H1 (cell line): ENCODE measurements at regions not wholly inside any gene's neighbourhood (a gene's known extent, or its start where the extent isn't known, plus 50 kb on each side); places are given as distances from the start of the nearest gene placed in this dataset.

Source experiments
- CTCF ChIA-PET: fragments of 300-600 bp; sonication (Branson Sonifier 250); formaldehyde crosslinking; loops from one replicate; lab custom pipeline; 2021; ENCODE audit not compliant: partially characterized antibody; lab: Charles Lee
- POLR2A ChIA-PET: fragments of 300-600 bp; sonication (Branson Sonifier 250); formaldehyde crosslinking; loops from one replicate; lab custom pipeline; 2021; ENCODE audit warnings: inconsistent platforms; ENCODE audit not compliant: partially characterized antibody; lab: Charles Lee
- DNase-seq, 2 experiments: peaks; one replicate each; pipeline versions ENCODE4 v3.0.0 to v3.0.0-alpha.2; 2010 to 2022; ENCODE audit warnings: low spot score in 2 of 2, low read depth in 1 of 2, mixed read lengths in 1 of 2
- FAIRE-seq: peaks from 2 replicates; lab custom pipeline; 2011; peaks lifted over from hg19 to GRCh38; lab: Jason Lieb, UNC
- H2AFZ ChIP-seq: 2 replicates; pipeline ENCODE4 v1.8.1; 2012; ENCODE audit warnings: low read length, inconsistent platforms
- H2AK5ac ChIP-seq: 2 replicates; pipeline ENCODE4 v1.6.1; 2013; ENCODE audit warnings: low read depth, low read length
- H2BK120ac ChIP-seq: replicated peaks from 2 replicates; pipeline ENCODE3; 2013; ENCODE audit warnings: low read depth, low read length, inconsistent platforms
- H2BK12ac ChIP-seq: 2 replicates; pipeline ENCODE4 v1.6.1; 2013; ENCODE audit warnings: low read depth, low read length
- H2BK15ac ChIP-seq: 2 replicates; pipeline ENCODE4 v1.6.1; 2013; ENCODE audit warnings: low read length
- H2BK20ac ChIP-seq: 2 replicates; pipeline ENCODE4 v1.6.1; 2013; ENCODE audit warnings: low read length
- H2BK5ac ChIP-seq: 2 replicates; pipeline ENCODE4 v1.6.1; 2013; ENCODE audit warnings: low read depth, low read length
- H3K14ac ChIP-seq: 2 replicates; pipeline ENCODE4 v1.6.1; 2013; ENCODE audit warnings: inconsistent platforms; ENCODE audit not compliant: insufficient read length
- H3K18ac ChIP-seq: 2 replicates; pipeline ENCODE4 v1.6.1; 2013; ENCODE audit warnings: low read length; ENCODE audit errors: extremely low read depth
- H3K23ac ChIP-seq: 2 replicates; pipeline ENCODE4 v1.6.1; 2013; ENCODE audit warnings: inconsistent platforms; ENCODE audit not compliant: insufficient read length
- H3K23me2 ChIP-seq: 2 replicates; pipeline ENCODE4 v1.6.1; 2013; ENCODE audit warnings: low read depth, low read length
- H3K27ac ChIP-seq: 2 replicates; pipeline ENCODE4 v1.6.1; 2011; ENCODE audit warnings: low read depth, low read length, inconsistent platforms
- H3K27me3 ChIP-seq, 4 experiments: replicated peaks in 1 of 4; 1 replicate in 1 of 4; 2 replicates in 3 of 4; pipeline versions ENCODE4 v1.6.1 to v1.8.1; 2011 to 2013; ENCODE audit warnings: low read length in 3 of 4, mild to moderate bottlenecking in 3 of 4, inconsistent platforms in 2 of 4, mixed read lengths in 2 of 4, moderate library complexity in 1 of 4; ENCODE audit not compliant: control insufficient read depth in 3 of 4, insufficient read depth in 3 of 4; ENCODE audit errors: extremely low read depth in 1 of 4
- H3K36me3 ChIP-seq, 4 experiments: 2 replicates each; pipeline versions ENCODE4 v1.6.1 to v1.8.1; 2011 to 2013; ENCODE audit warnings: mild to moderate bottlenecking in 4 of 4, low read length in 3 of 4, moderate library complexity in 2 of 4, control low read depth in 1 of 4, inconsistent platforms in 1 of 4; ENCODE audit not compliant: insufficient read depth in 4 of 4, control insufficient read depth in 2 of 4
- H3K4ac ChIP-seq: replicated peaks from 2 replicates; pipeline ENCODE3; 2013; ENCODE audit warnings: low read length, low read depth, mixed read lengths, inconsistent platforms; ENCODE audit not compliant: insufficient read length
- H3K4me1 ChIP-seq, 4 experiments: replicated peaks in 1 of 4; 1 replicate in 1 of 4; 2 replicates in 3 of 4; pipeline versions ENCODE4 v1.6.1 to v1.8.1; 2011 to 2013; ENCODE audit warnings: low read length in 3 of 4, inconsistent platforms in 2 of 4, mixed read lengths in 1 of 4; ENCODE audit not compliant: insufficient read depth in 4 of 4, control insufficient read depth in 3 of 4
- H3K4me2 ChIP-seq, 2 experiments: 2 replicates each; pipeline versions ENCODE4 v1.6.1 to v1.8.1; 2011 to 2013; ENCODE audit warnings: low read depth in 2 of 2, low read length in 2 of 2, control low read depth in 1 of 2, inconsistent platforms in 1 of 2, mild to moderate bottlenecking in 1 of 2; ENCODE audit not compliant: insufficient read depth in 1 of 2
- H3K4me3 ChIP-seq, 4 experiments: fragments of 200-600, 300-600 bp in 1 of 4; sonication (generic), shearing (Covaris generic), sonication (Bioruptor Twin) in 1 of 4; 2 replicates each; pipeline versions ENCODE4 v1.5.1 to v1.8.1; 2011 to 2016; ENCODE audit warnings: low read length in 4 of 4, low read depth in 3 of 4, control low read depth in 2 of 4, inconsistent platforms in 2 of 4, mild to moderate bottlenecking in 2 of 4, mixed read lengths in 1 of 4, moderate library complexity in 1 of 4; ENCODE audit not compliant: insufficient read depth in 2 of 4; ENCODE audit errors: extremely low read depth in 1 of 4
- H3K56ac ChIP-seq: replicated peaks from 2 replicates; pipeline ENCODE3; 2013; ENCODE audit warnings: low read depth, mild to moderate bottlenecking, mixed read lengths, low read length, inconsistent platforms; ENCODE audit not compliant: insufficient read length
- H3K79me1 ChIP-seq: 2 replicates; pipeline ENCODE4 v1.6.1; 2013; ENCODE audit warnings: low read depth, low read length, control low read depth
- H3K79me2 ChIP-seq, 2 experiments: 2 replicates each; pipeline versions ENCODE4 v1.6.1 to v1.8.1; 2012 to 2013; ENCODE audit warnings: low read length in 2 of 2, mild to moderate bottlenecking in 2 of 2, inconsistent platforms in 1 of 2; ENCODE audit not compliant: insufficient read depth in 2 of 2, control insufficient read depth in 1 of 2
- H3K9ac ChIP-seq, 4 experiments: replicated peaks in 1 of 4; 1 replicate in 1 of 4; 2 replicates in 3 of 4; pipeline versions ENCODE4 v1.6.1 to v1.8.1; 2011 to 2013; ENCODE audit warnings: low read depth in 3 of 4, low read length in 3 of 4, control low read depth in 2 of 4, mild to moderate bottlenecking in 2 of 4, moderate library complexity in 2 of 4, inconsistent platforms in 1 of 4; ENCODE audit errors: extremely low read depth in 1 of 4
- H3K9me3 ChIP-seq, 2 experiments: 2 replicates each; pipeline versions ENCODE4 v1.6.1 to v1.8.1; 2012 to 2013; ENCODE audit warnings: mild to moderate bottlenecking in 2 of 2, moderate library complexity in 2 of 2, control low read depth in 1 of 2, inconsistent platforms in 1 of 2, low read depth in 1 of 2, low read length in 1 of 2, mixed read lengths in 1 of 2; ENCODE audit not compliant: insufficient read depth in 2 of 2
- H4K20me1 ChIP-seq, 2 experiments: replicated peaks in 1 of 2; 2 replicates each; pipeline versions ENCODE3 to v1.8.1; 2011 to 2013; ENCODE audit warnings: inconsistent platforms in 2 of 2, low read length in 2 of 2, mild to moderate bottlenecking in 1 of 2; ENCODE audit not compliant: insufficient read depth in 2 of 2, control insufficient read depth in 1 of 2
- H4K5ac ChIP-seq: 2 replicates; pipeline ENCODE4 v1.6.1; 2013; ENCODE audit warnings: low read length, low read depth, mixed read lengths, inconsistent platforms; ENCODE audit not compliant: insufficient read length
- H4K8ac ChIP-seq: 2 replicates; pipeline ENCODE4 v1.8.0; 2013; ENCODE audit warnings: mild to moderate bottlenecking, moderate library complexity, low read length, inconsistent platforms; ENCODE audit not compliant: insufficient read depth; ENCODE audit errors: extremely low read depth
- H4K91ac ChIP-seq: replicated peaks from 2 replicates; pipeline ENCODE3; 2013; ENCODE audit warnings: low read length, mixed read lengths, inconsistent platforms; ENCODE audit not compliant: insufficient read length
- BACH1 ChIP-seq: IDR thresholded peaks from 2 replicates; pipeline ENCODE4 v1.6.1; 2012; ENCODE audit warnings: low read length, improper control_type of control experiment
- E2F6 ChIP-seq: IDR thresholded peaks from 2 replicates; pipeline ENCODE4 v1.6.1; 2012; ENCODE audit warnings: inconsistent platforms
- RAD21 ChIP-seq, 2 experiments: IDR thresholded peaks in 1 of 2; conservative IDR thresholded peaks in 1 of 2; 2 replicates each; pipeline ENCODE4 v1.6.1; 2011; ENCODE audit warnings: low read depth in 2 of 2, low read length in 2 of 2, improper control_type of control experiment in 1 of 2, inconsistent platforms in 1 of 2, mild to moderate bottlenecking in 1 of 2, moderate library complexity in 1 of 2
- SRF ChIP-seq: IDR thresholded peaks from 2 replicates; pipeline ENCODE4 v1.6.1; 2011; ENCODE audit warnings: mild to moderate bottlenecking, low read depth, low read length, moderate library complexity
- whole genome bisulfite sequencing, 2 experiments: shearing (Covaris generic) in 1 of 2; methylation state at CpG; one replicate each; pipeline versions ENCODE4 v1.1.6 to v1.1.7; 2013 to 2015; ENCODE audit warnings: low lambda C conversion rate in 2 of 2, mixed read lengths in 2 of 2, inconsistent platforms in 1 of 2, low coverage in 1 of 2, missing lambda C conversion rate in 1 of 2; ENCODE audit not compliant: insufficient replicate concordance in 2 of 2, insufficient coverage in 1 of 2, insufficient read length in 1 of 2; ENCODE audit errors: extremely low coverage in 1 of 2, missing lambda C conversion rate in 1 of 2; 5-methylcytosine and 5-hydroxymethylcytosine counted together

- WGBS, 2 experiments, result 81% methylated on average over 3 of the region's 3 CpGs; no CpG with 5 or more reads in 1 of the 2 experiments
- Histone ChIP-seq H3K27me3 (no peaks in the 10 kb centered on the region), H2BK15ac (no peak overlapping the region), H4K91ac (no peak overlapping the region), H4K20me1 (no peaks in the 10 kb centered on the region), H3K4ac (no peak overlapping the region), H2AK5ac (no peak overlapping the region), H3K36me3 (no peaks in the 10 kb centered on the region), H3K9ac (no peak overlapping the region), H3K14ac (no peak overlapping the region), H3K4me1 (no peaks in the 10 kb centered on the region), H3K23ac (no peak overlapping the region), H4K8ac (no peak overlapping the region), H3K79me1 (no peaks in the 10 kb centered on the region), H3K23me2 (no peaks in the 10 kb centered on the region; the same call in 1 of the 2 replicates), H3K9me3 (no peaks in the 10 kb centered on the region), H2BK120ac (no peak overlapping the region), H2BK12ac (no peak overlapping the region), H3K18ac (no peak overlapping the region), H3K4me2 (no peak overlapping the region), H2BK5ac (no peak overlapping the region), H3K79me2 (no peaks in the 10 kb centered on the region), H2AFZ (no peak overlapping the region), H2BK20ac (no peak overlapping the region), H3K4me3 (no peak overlapping the region), H4K5ac (no peak overlapping the region), H3K56ac (no peak overlapping the region), H3K27ac (no peak overlapping the region)
- no peak for DNase-seq
- CTCF ChIA-PET, result interaction anchor here (1.0 to 2.1 kb wide), 6 partner anchors 9 to 51 kb away, joined by 3 to 5 read pairs (median 3); no protein-coding TSS in a partner anchor
- TF ChIP-seq BACH1 (no peak), E2F6 (no peak), SRF (no peak), RAD21 (IDR thresholded peaks at IDR 0.05 in 1 of 2, conservative IDR thresholded peaks at IDR 0.05 in 1 of 2; ENCODE audit: low read depth in 2 of 2, low read length in 2 of 2) (peak in 1 of 2 experiments; percentile 30; a peak in 1 of 4 replicates)
- no peak for FAIRE-seq
- POLR2A ChIA-PET, result no interaction called here
These were observed 128.0 kb upstream of the ABCA1 start for GRCh38 chr9:105055917-105056316.
